Hepatocyte (in vitro differentiated cells): ENCODE measurements at regions not wholly inside any gene's neighbourhood (a gene's known extent, or its start where the extent isn't known, plus 50 kb on each side); places are given as distances from the start of the nearest gene placed in this dataset.

Experiments
- DNase-seq: peaks from one replicate; pipeline ENCODE4 v3.0.0-alpha.2; 2016; ENCODE audit warnings: low spot score
- H2AFZ ChIP-seq: fragments of 200-600 bp; sonication (generic); 2 replicates; pipeline ENCODE4 v1.6.0; 2016; ENCODE audit warnings: antibody characterized with exemption, mild to moderate bottlenecking
- H3K27ac ChIP-seq: fragments of 200-600 bp; sonication (generic); 2 replicates; pipeline ENCODE4 v1.5.1; 2016; ENCODE audit warnings: mild to moderate bottlenecking
- H3K27me3 ChIP-seq: fragments of 200-600 bp; sonication (generic); 2 replicates; pipeline ENCODE4 v1.6.1; 2016
- H3K36me3 ChIP-seq: fragments of 200-600 bp; sonication (generic); replicated peaks from 2 replicates; pipeline ENCODE4 v1.5.1; 2016; ENCODE audit warnings: low read depth; ENCODE audit not compliant: insufficient read depth
- H3K4me1 ChIP-seq: fragments of 200-600 bp; sonication (generic); 2 replicates; pipeline ENCODE4 v1.5.1; 2016; ENCODE audit warnings: mild to moderate bottlenecking, moderate library complexity; ENCODE audit not compliant: insufficient read depth
- H3K4me2 ChIP-seq: fragments of 200-600 bp; sonication (generic); 2 replicates; pipeline ENCODE4 v1.6.0; 2016
- H3K4me3 ChIP-seq: fragments of 200-600 bp; sonication (generic); 2 replicates; pipeline ENCODE4 v1.5.1; 2016; ENCODE audit warnings: mild to moderate bottlenecking
- H3K79me2 ChIP-seq: fragments of 200-600 bp; sonication (generic); 2 replicates; pipeline ENCODE4 v1.6.0; 2017; ENCODE audit warnings: mild to moderate bottlenecking
- H3K9me2 ChIP-seq: fragments of 200-600 bp; sonication (generic); replicated peaks from 2 replicates; pipeline ENCODE4 v1.6.0; 2017; ENCODE audit warnings: mild to moderate bottlenecking; ENCODE audit not compliant: insufficient read depth
- H3K9me3 ChIP-seq: fragments of 200-600 bp; sonication (generic); 2 replicates; pipeline ENCODE4 v1.5.1; 2016; ENCODE audit warnings: low read depth, mild to moderate bottlenecking
- H4K20me1 ChIP-seq: fragments of 200-600 bp; sonication (generic); 2 replicates; pipeline ENCODE4 v1.6.0; 2016; ENCODE audit warnings: mild to moderate bottlenecking; ENCODE audit not compliant: insufficient read depth, poor library complexity, severe bottlenecking
- EZH2 ChIP-seq: fragments of 200-600 bp; sonication (generic); IDR thresholded peaks from 2 replicates; pipeline ENCODE4 v1.6.1; 2016; ENCODE audit warnings: antibody characterized with exemption, mild to moderate bottlenecking, borderline replicate concordance
- EZH2phosphoT487 ChIP-seq: fragments of 200-600 bp; sonication (generic); IDR thresholded peaks from one replicate; pipeline ENCODE4 v1.6.1; 2018; ENCODE audit warnings: antibody characterized with exemption, mild to moderate bottlenecking, low read depth, moderate library complexity; ENCODE audit not compliant: unreplicated experiment, severe bottlenecking
- WGBS: methylation state at CpG from one replicate; pipeline ENCODE4 v1.1.6; 2016; ENCODE audit warnings: low lambda C conversion rate; ENCODE audit errors: missing lambda C conversion rate; 5-methylcytosine and 5-hydroxymethylcytosine counted together
- TF ChIP-seq, protein P1 (sequence below): fragments of 200-600 bp; sonication (generic); IDR thresholded peaks from 2 replicates; pipeline ENCODE4 v1.5.1; 2016; ENCODE audit warnings: antibody characterized with exemption, mild to moderate bottlenecking; ENCODE audit not compliant: poor library complexity

DNA sequence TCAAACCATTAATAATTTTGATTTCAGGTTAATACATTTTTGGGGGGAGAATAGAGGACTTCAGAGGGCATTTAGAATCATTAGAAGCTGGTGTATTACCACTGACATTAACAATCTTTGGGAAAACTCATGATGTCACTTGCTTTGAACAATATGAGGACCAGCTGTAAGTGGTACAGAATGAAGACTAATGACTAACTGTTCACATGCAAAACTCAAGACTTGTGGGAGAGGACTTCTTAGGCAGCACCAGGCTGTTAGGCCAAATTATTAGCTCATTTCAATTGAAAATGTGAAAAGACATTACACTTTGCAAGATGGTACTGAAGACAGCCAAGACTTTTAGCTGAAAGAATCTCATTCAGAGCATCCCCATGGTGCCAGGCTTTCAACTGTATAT lies 426.2 kb upstream of the ADAMTS9 start:
- Histone ChIP-seq H3K4me3 (no peak overlapping the region), H4K20me1 (no peaks in the 10 kb centered on the region), H2AFZ (no peak overlapping the region), H3K9me2 (no peaks in the 10 kb centered on the region), H3K79me2 (no peaks in the 10 kb centered on the region), H3K27ac (no peak overlapping the region), H3K9me3 (no peaks in the 10 kb centered on the region), H3K4me2 (no peak overlapping the region), H3K4me1 (no peaks in the 10 kb centered on the region), H3K27me3 (no peaks in the 10 kb centered on the region), H3K36me3 (no peaks in the 10 kb centered on the region)
- TF ChIP-seq EZH2phosphoT487 (no peak), EZH2 (no peak)
- TF ChIP-seq, protein P1, sequence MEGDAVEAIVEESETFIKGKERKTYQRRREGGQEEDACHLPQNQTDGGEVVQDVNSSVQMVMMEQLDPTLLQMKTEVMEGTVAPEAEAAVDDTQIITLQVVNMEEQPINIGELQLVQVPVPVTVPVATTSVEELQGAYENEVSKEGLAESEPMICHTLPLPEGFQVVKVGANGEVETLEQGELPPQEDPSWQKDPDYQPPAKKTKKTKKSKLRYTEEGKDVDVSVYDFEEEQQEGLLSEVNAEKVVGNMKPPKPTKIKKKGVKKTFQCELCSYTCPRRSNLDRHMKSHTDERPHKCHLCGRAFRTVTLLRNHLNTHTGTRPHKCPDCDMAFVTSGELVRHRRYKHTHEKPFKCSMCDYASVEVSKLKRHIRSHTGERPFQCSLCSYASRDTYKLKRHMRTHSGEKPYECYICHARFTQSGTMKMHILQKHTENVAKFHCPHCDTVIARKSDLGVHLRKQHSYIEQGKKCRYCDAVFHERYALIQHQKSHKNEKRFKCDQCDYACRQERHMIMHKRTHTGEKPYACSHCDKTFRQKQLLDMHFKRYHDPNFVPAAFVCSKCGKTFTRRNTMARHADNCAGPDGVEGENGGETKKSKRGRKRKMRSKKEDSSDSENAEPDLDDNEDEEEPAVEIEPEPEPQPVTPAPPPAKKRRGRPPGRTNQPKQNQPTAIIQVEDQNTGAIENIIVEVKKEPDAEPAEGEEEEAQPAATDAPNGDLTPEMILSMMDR, result no peak
- DNase-seq, result no peak

DNA sequence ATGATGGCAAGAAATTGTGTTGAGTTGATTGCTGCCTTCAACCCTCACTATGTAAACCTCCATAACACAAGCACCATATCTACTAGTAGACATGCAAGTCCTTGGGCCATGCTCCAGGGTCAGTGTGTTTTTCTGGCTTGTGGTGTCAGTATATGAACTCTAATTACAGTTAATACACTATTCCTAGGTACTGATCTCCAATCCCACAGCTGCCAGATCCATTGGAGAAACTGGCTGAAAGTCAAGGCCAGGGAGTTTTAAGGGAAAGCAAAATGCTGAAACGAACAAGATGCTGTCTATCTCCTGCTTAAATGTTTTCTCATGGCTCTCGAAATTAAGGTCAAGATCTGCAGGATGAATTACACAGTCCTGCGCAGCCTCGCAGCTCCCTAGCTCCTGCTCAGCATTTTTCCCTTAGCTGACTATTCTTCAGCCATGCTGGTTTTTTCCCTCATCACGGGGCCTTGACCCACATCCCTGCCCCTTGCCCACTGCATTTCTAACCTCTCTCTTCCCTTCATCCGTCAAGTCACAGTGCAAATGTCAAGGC lies 425.0 kb upstream of the ADAMTS9 start:
- WGBS, result 93% methylated on average over 6 of the region's 6 CpGs
- H3K79me2 ChIP-seq, result no peaks in the 10 kb centered on the region
- H3K4me1 ChIP-seq, result no peaks in the 10 kb centered on the region
- no peaks in the 10 kb centered on the region for H4K20me1 ChIP-seq
- no peak overlapping the region for H3K4me2 ChIP-seq
- no peak for DNase-seq
- no peak for TF ChIP-seq EZH2
- TF ChIP-seq, protein P1, result no peak
- TF ChIP-seq EZH2phosphoT487, result no peak
- no peak overlapping the region for H3K27ac ChIP-seq
- no peaks in the 10 kb centered on the region for H3K9me2 ChIP-seq
- H3K36me3 ChIP-seq, result no peaks in the 10 kb centered on the region
- H3K9me3 ChIP-seq, result no peaks in the 10 kb centered on the region
- no peak overlapping the region for H2AFZ ChIP-seq
- H3K4me3 ChIP-seq, result no peak overlapping the region
- H3K27me3 ChIP-seq, result no peaks in the 10 kb centered on the region

DNA sequence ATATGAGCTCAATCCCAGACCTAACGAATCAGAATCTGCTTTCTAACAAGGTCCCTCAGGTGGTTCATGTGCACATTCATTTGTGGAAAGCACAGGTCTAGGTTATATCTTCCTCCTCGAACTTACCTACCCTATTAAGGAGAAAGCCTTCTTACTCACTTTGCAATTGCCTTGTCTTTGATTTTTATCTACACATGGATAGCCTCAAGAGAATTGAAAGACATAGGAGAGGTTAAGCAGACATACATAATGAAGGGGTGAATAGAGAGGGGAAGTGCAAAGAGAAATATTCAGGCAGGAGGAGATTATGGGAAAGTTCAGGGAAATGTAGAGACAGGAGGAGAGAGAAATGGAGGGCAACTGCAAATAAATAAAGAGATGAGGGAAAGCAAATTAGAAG lies 422.9 kb upstream of the ADAMTS9 start:
- 69% methylated on average over 2 of the region's 2 CpGs for WGBS

More for the DNA sequence above, 422.9 kb upstream of the ADAMTS9 start:
- H3K4me2 ChIP-seq, result no peak overlapping the region
- H4K20me1 ChIP-seq, result no peaks in the 10 kb centered on the region
- H2AFZ ChIP-seq, result no peak overlapping the region
- no peaks in the 10 kb centered on the region for H3K4me1 ChIP-seq
- no peaks in the 10 kb centered on the region for H3K36me3 ChIP-seq
- no peaks in the 10 kb centered on the region for H3K9me3 ChIP-seq
- TF ChIP-seq EZH2 (no peak), EZH2phosphoT487 (no peak)
- TF ChIP-seq, protein P1, result no peak
- H3K9me2 ChIP-seq, result no peaks in the 10 kb centered on the region
- H3K4me3 ChIP-seq, result no peak overlapping the region
- H3K27me3 ChIP-seq, result no peaks in the 10 kb centered on the region
- H3K27ac ChIP-seq, result no peak overlapping the region
- DNase-seq, result no peak
- H3K79me2 ChIP-seq, result no peaks in the 10 kb centered on the region
